Stimulated activated naive CD8-positive, alpha-beta T cell treated with anti-CD3 and anti-CD28 coated beads, Interleukin-15, Interleukin-2, amounts not matched to agents 100 ng/mL and 50 ng/mL, for 24 hours (primary cell): ENCODE measurements at regions not wholly inside any gene's neighbourhood (a gene's known extent, or its start where the extent isn't known, plus 50 kb on each side); places are given as distances from the start of the nearest gene placed in this dataset.

Source experiments
- H3K27ac Mint-ChIP-seq: one replicate; pipeline ENCODE4 v1.8.0; 2021; ENCODE audit warnings: mild to moderate bottlenecking, mixed read lengths
- H3K27me3 Mint-ChIP-seq: one replicate; pipeline ENCODE4 v1.8.0; 2021; ENCODE audit warnings: mixed read lengths
- H3K36me3 Mint-ChIP-seq: one replicate; pipeline ENCODE4 v1.8.0; 2021; ENCODE audit warnings: low read depth, mixed read lengths
- H3K4me1 Mint-ChIP-seq: one replicate; pipeline ENCODE4 v1.8.0; 2021; ENCODE audit warnings: low read depth, mixed read lengths
- H3K4me3 Mint-ChIP-seq: one replicate; pipeline ENCODE4 v1.8.0; 2021; ENCODE audit warnings: mild to moderate bottlenecking, mixed read lengths
- H3K9me3 Mint-ChIP-seq: one replicate; pipeline ENCODE4 v1.8.0; 2021; ENCODE audit warnings: mixed read lengths

DNA sequence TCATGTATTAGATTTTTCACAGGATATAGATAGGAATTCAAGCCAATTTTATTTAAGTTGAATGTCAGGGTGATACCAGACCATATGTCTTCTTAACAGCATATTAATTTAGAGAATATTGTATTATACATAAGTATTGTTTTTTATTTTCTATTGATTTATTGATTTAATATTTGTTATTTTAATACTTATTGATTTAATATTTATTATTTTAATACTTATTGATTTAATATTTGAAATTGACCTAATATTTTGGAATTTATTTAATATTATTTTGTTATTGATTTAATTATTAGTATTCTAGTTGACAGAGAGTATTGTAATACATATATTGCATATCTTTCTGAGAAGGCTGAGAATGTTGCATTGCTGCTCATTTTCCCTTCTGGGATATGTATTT is 1411.8 kb upstream of the ACO1 start:
- Mint-ChIP-seq H3K4me1 (no peaks in the 10 kb centered on the region), H3K27me3 (no peaks in the 10 kb centered on the region), H3K9me3 (no peaks in the 10 kb centered on the region), H3K4me3 (no peak overlapping the region), H3K27ac (no peak overlapping the region), H3K36me3 (no peaks in the 10 kb centered on the region)

DNA sequence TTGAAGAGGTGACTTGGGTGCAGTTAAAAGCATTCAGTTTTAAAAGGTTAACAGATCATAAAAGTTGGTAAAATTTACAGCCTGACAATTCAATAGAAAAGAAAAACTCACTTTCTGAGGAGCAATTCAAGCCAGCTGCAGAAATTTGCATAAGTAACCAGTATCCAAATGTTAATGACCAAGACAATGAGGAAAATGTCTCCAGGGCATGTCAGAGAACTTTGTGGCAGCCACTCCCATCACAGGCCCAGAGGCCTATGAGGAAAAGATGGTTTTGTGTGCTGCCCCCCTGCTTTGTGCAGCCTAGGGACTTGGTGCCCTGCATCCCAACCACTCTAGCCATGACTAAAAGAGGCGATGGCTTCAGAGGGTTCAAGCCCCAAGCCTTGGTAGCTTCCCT is 1406.5 kb upstream of the ACO1 start:
- Mint-ChIP-seq H3K27ac (no peak overlapping the region), H3K4me1 (no peaks in the 10 kb centered on the region), H3K27me3 (no peaks in the 10 kb centered on the region), H3K4me3 (no peak overlapping the region), H3K9me3 (no peaks in the 10 kb centered on the region), H3K36me3 (no peaks in the 10 kb centered on the region)

- no peaks in the 10 kb centered on the region for H3K9me3 Mint-ChIP-seq
- no peak overlapping the region for H3K27ac Mint-ChIP-seq
- no peaks in the 10 kb centered on the region for H3K36me3 Mint-ChIP-seq
- no peak overlapping the region for H3K4me3 Mint-ChIP-seq
- no peaks in the 10 kb centered on the region for H3K27me3 Mint-ChIP-seq
- no peaks in the 10 kb centered on the region for H3K4me1 Mint-ChIP-seq
These were observed 1402.1 kb upstream of the ACO1 start for GRCh38 chr9:30982301-30982700.

GRCh38 chr9:30995956-30996738 is 1388.3 kb upstream of the ACO1 start:
- Mint-ChIP-seq H3K4me3 (no peak overlapping the region), H3K27ac (no peak overlapping the region), H3K27me3 (no peaks in the 10 kb centered on the region), H3K4me1 (no peaks in the 10 kb centered on the region), H3K36me3 (no peaks in the 10 kb centered on the region), H3K9me3 (no peaks in the 10 kb centered on the region)

- Mint-ChIP-seq H3K36me3 (no peaks in the 10 kb centered on the region), H3K4me3 (no peak overlapping the region), H3K27ac (no peak overlapping the region), H3K9me3 (no peaks in the 10 kb centered on the region), H3K4me1 (no peaks in the 10 kb centered on the region), H3K27me3 (no peaks in the 10 kb centered on the region)
These were observed 1387.7 kb upstream of the ACO1 start for GRCh38 chr9:30996761-30997160.

DNA sequence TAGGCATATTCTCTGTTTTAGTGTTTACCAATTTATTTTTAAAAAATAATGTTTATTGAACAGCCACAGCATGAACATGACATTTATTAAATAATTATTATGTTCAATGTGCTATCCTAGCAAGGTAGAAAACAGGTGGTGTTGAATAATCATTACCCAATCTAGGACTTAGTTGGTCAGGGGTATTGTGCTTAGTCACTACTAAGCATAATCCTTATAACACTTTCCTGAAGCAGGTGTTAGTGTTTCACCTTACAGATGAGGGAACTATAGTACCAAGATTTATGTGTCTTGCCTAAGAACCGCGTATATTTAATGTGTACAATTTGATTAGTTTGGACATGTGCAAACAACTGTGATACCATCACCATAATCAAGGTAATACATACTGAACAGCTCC is 1387.2 kb upstream of the ACO1 start:
- Mint-ChIP-seq H3K9me3 (peaks cover 3% of the 10 kb centered on the region), H3K36me3 (no peaks in the 10 kb centered on the region), H3K4me3 (no peak overlapping the region), H3K4me1 (no peaks in the 10 kb centered on the region), H3K27ac (no peak overlapping the region), H3K27me3 (no peaks in the 10 kb centered on the region)

DNA sequence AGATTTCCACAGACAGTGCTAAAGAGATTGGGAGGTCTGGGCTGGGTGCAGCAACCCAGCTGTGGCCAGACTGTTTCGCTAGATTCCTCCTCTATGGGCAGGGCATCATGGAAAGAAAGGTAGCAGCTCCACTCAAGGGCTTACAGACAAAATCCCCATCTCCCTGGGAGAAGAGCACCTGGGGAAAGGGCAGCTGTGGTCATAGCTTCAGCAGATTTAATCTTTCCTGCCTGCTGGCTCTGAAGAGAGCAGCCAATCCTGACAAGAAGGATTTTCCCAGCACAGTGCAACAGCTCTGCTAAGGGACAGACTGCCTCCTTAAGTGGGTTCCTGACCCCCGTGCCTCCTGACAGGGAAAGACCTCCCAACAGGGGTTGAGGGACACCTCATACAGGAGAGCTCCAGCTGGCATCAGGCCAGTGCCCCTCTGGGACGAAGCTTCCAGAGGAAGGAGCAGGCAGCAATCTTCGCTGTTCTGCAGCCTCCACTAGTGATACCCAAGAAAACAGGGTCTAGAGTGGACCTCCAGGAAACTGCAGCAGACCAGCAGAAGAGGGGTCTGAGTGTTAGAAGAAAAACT is 1379.3 kb upstream of the ACO1 start:
- Mint-ChIP-seq H3K36me3 (no peaks in the 10 kb centered on the region), H3K27ac (no peak overlapping the region), H3K9me3 (peaks cover 9% of the 10 kb centered on the region), H3K4me1 (no peaks in the 10 kb centered on the region), H3K4me3 (no peak overlapping the region), H3K27me3 (peaks cover 6% of the 10 kb centered on the region)

- Mint-ChIP-seq H3K27ac (no peak overlapping the region), H3K4me1 (no peaks in the 10 kb centered on the region), H3K9me3 (no peaks in the 10 kb centered on the region), H3K27me3 (no peaks in the 10 kb centered on the region), H3K4me3 (no peak overlapping the region), H3K36me3 (no peaks in the 10 kb centered on the region)
These were observed 1371.1 kb upstream of the ACO1 start for GRCh38 chr9:31013371-31013770.

- no peaks in the 10 kb centered on the region for H3K9me3 Mint-ChIP-seq
- no peaks in the 10 kb centered on the region for H3K27me3 Mint-ChIP-seq
- no peak overlapping the region for H3K4me3 Mint-ChIP-seq
- H3K36me3 Mint-ChIP-seq, result no peaks in the 10 kb centered on the region
- H3K27ac Mint-ChIP-seq, result no peak overlapping the region
- no peaks in the 10 kb centered on the region for H3K4me1 Mint-ChIP-seq
These were observed 1360.6 kb upstream of the ACO1 start for GRCh38 chr9:31023847-31024246.

- no peak overlapping the region for H3K27ac Mint-ChIP-seq
- no peaks in the 10 kb centered on the region for H3K27me3 Mint-ChIP-seq
- H3K36me3 Mint-ChIP-seq, result no peaks in the 10 kb centered on the region
- no peaks in the 10 kb centered on the region for H3K9me3 Mint-ChIP-seq
- no peak overlapping the region for H3K4me3 Mint-ChIP-seq
- H3K4me1 Mint-ChIP-seq, result peaks cover 4% of the 10 kb centered on the region
These were observed 1356.8 kb upstream of the ACO1 start for GRCh38 chr9:31027678-31028077.

- Mint-ChIP-seq H3K36me3 (no peaks in the 10 kb centered on the region), H3K4me1 (peaks cover 4% of the 10 kb centered on the region), H3K9me3 (no peaks in the 10 kb centered on the region)
These were observed 1356.3 kb upstream of the ACO1 start for GRCh38 chr9:31028137-31028536.

GRCh38 chr9:31030741-31031202 is 1353.7 kb upstream of the ACO1 start:
- peak overlapping the region; percentile 5 for H3K4me3 Mint-ChIP-seq

More at GRCh38 chr9:31028137-31028536, 1356.3 kb upstream of the ACO1 start:
- H3K27ac Mint-ChIP-seq, result no peak overlapping the region
- no peaks in the 10 kb centered on the region for H3K27me3 Mint-ChIP-seq
- H3K4me3 Mint-ChIP-seq, result no peak overlapping the region

GRCh38 chr9:31032206-31032605 is 1352.2 kb upstream of the ACO1 start:
- Mint-ChIP-seq H3K36me3 (no peaks in the 10 kb centered on the region), H3K4me3 (no peak overlapping the region), H3K27me3 (peaks cover 4% of the 10 kb centered on the region), H3K27ac (no peak overlapping the region), H3K4me1 (peaks cover 4% of the 10 kb centered on the region), H3K9me3 (no peaks in the 10 kb centered on the region)

More at GRCh38 chr9:31030741-31031202, 1353.7 kb upstream of the ACO1 start:
- peaks cover 2% of the 10 kb centered on the region for H3K27me3 Mint-ChIP-seq
- peaks cover 4% of the 10 kb centered on the region for H3K4me1 Mint-ChIP-seq
- no peaks in the 10 kb centered on the region for H3K36me3 Mint-ChIP-seq
- no peak overlapping the region for H3K27ac Mint-ChIP-seq
- no peaks in the 10 kb centered on the region for H3K9me3 Mint-ChIP-seq

GRCh38 chr9:31034311-31034710 is 1350.1 kb upstream of the ACO1 start:
- no peak overlapping the region for H3K4me3 Mint-ChIP-seq

DNA sequence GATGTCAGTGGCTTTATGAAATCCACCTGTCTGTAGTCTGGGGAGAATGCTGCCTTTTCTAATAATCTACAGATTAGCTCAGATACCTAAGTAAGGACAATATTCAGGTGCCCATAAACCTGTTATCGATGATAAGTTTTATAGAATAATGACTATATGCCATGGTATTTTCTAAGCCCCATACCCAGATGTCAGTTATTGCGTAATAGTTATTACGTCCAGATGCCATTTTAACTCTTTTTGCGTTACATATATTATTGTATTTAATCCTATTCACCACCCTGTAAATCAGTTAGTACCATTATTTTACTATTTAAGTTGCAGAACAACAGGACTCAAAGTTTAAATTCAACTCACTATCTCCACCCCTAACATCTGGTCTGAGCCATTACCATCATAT is 1343.9 kb upstream of the ACO1 start:
- Mint-ChIP-seq H3K4me1 (no peaks in the 10 kb centered on the region), H3K4me3 (no peak overlapping the region)

More at GRCh38 chr9:31034311-31034710, 1350.1 kb upstream of the ACO1 start:
- no peak overlapping the region for H3K27ac Mint-ChIP-seq
- H3K27me3 Mint-ChIP-seq, result peaks cover 4% of the 10 kb centered on the region
- peaks cover 4% of the 10 kb centered on the region for H3K4me1 Mint-ChIP-seq
- no peaks in the 10 kb centered on the region for H3K9me3 Mint-ChIP-seq
- no peaks in the 10 kb centered on the region for H3K36me3 Mint-ChIP-seq

DNA sequence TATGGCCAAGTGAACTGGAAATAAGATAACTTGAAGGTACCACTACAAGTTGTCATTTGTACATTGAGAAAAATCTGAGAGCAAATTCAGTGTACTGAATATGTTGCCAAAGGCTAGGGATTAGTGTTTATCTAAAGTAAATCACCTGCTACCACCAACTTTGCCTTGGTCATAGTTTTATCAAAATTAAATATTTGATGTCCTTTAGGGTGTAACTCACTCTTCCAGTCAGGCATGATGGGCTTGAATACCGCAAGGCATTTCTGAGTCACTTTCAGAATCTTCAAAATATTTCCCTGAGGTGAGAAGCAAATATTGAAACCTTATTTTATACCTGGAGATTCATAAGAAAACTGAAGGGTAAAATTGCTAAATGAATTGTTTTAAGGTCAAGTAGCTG is 1338.6 kb upstream of the ACO1 start:
- Mint-ChIP-seq H3K36me3 (no peaks in the 10 kb centered on the region), H3K9me3 (no peaks in the 10 kb centered on the region), H3K4me3 (no peak overlapping the region), H3K27me3 (no peaks in the 10 kb centered on the region), H3K4me1 (no peaks in the 10 kb centered on the region), H3K27ac (no peak overlapping the region)

More for the DNA sequence above, 1343.9 kb upstream of the ACO1 start:
- Mint-ChIP-seq H3K27me3 (peaks cover 3% of the 10 kb centered on the region), H3K9me3 (no peaks in the 10 kb centered on the region), H3K36me3 (no peaks in the 10 kb centered on the region), H3K27ac (no peak overlapping the region)
